ENCODE measurements at regions not wholly inside any gene's neighbourhood (a gene's known extent, or its start where the extent isn't known, plus 50 kb on each side); places are given as distances from the start of the nearest gene placed in this dataset.
A peak's percentile ranks its signal among the peaks of the same experiment; 100 is the strongest.
"Not testable (repeated sequence)": the region's sequence is repeated elsewhere in the genome, so short reads cannot be mapped to it uniquely, and the experiment has no call there.

DNA sequence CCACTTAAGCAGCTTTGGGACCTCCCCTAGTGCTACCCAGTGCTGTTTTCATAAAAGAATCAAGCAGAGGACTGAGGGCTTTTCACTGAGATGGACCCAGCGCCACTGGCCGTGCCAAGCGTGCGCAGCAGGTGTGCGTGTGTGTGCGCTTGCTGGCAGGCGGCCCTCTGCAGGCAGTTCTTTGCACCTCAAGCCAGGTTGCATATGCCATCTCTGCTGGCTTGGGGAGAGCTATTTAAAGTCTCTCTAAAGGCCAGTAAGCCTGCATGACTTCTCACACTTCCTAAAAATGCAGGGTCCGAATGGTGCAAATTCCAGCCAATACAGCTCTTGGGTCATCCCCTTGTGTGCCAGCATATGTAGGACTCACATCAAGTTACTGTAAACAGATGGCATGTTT lies 255.5 kb downstream of the RNF152 start:
- H3K9me3 Mint-ChIP-seq, result no peaks in the 10 kb centered on the region
- H3K4me3 Mint-ChIP-seq, result no peak overlapping the region
- no peaks in the 10 kb centered on the region for H3K36me3 Mint-ChIP-seq
- peaks cover 9% of the 10 kb centered on the region for H3K27me3 Mint-ChIP-seq
- no peak for DNase-seq
- H3K4me1 Mint-ChIP-seq, result no peaks in the 10 kb centered on the region
- CTCF ChIA-PET, result interaction anchor here (6.2 kb wide), 1 partner anchor 493 kb away, joined by 69 read pairs; no protein-coding TSS in a partner anchor
- no peak overlapping the region for H3K27ac Mint-ChIP-seq

GRCh38 chr18:61635901-61636528 lies 256.8 kb downstream of the RNF152 start:
- peaks cover 9% of the 10 kb centered on the region for H3K27me3 Mint-ChIP-seq
- no peaks in the 10 kb centered on the region for H3K4me1 Mint-ChIP-seq
- H3K9me3 Mint-ChIP-seq, result no peaks in the 10 kb centered on the region
- DNase-seq, result peak; percentile 56
- CTCF ChIA-PET, result interaction anchor here (0.6 to 6.2 kb wide), 7 partner anchors 11 to 501 kb away, joined by 3 to 69 read pairs (median 3); no protein-coding TSS in a partner anchor
- no peak overlapping the region for H3K27ac Mint-ChIP-seq
- no peak overlapping the region for H3K4me3 Mint-ChIP-seq
- H3K36me3 Mint-ChIP-seq, result no peaks in the 10 kb centered on the region

DNA sequence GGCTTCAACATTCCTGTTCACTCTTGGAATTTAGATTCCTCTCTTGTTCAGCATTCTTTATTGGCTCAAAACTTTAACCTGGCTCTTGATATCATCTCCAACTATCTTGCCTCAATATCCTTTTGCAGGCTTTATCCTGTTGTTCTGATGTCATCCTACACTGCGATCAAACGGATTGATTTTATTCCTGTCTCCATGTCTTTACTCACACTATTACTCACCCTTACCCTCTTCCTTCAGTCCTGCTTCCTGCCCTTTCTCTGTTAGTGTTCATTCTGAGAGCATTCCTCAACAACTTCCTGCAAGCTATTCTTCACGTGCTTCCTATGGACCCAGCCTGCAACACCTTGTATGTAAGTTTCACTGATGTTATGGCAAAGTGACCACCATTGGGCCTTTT lies 264.7 kb downstream of the RNF152 start:
- no peak for DNase-seq
- CTCF ChIA-PET, result no interaction called here
- Mint-ChIP-seq H3K9me3 (no peaks in the 10 kb centered on the region), H3K27me3 (peaks cover 4% of the 10 kb centered on the region), H3K27ac (no peak overlapping the region), H3K4me3 (no peak overlapping the region), H3K4me1 (no peaks in the 10 kb centered on the region), H3K36me3 (no peaks in the 10 kb centered on the region)

DNA sequence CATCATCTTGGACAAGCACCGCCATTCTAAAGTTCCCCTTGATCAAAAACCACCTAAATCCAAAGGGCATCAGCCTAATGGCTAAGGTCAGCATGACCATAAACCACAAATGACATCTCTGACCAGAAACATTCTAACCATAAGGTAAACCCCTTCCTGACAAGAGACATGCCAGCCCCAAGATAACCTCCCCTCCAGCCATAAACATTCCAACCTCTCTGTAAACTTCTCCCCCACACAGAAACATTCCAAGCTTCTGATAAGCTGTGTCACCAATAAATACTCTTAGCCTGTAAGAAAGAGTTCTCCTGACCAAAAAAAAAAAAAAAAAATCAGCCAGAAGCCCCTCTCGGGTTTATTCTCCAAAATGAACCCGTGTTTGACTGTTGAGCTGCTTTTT lies 268.2 kb downstream of the RNF152 start:
- H3K36me3 Mint-ChIP-seq, DNase-seq, H3K4me1 Mint-ChIP-seq, H3K27ac Mint-ChIP-seq, H3K9me3 Mint-ChIP-seq, H3K4me3 Mint-ChIP-seq, H3K27me3 Mint-ChIP-seq: not testable (repeated sequence)
- CTCF ChIA-PET, result interaction anchor here (0.6 kb wide), 1 partner anchor 506 kb away, joined by 3 read pairs; no protein-coding TSS in a partner anchor

- CTCF ChIA-PET, result no interaction called here
- Mint-ChIP-seq H3K9me3 (no peaks in the 10 kb centered on the region), H3K27ac (no peak overlapping the region), H3K27me3 (peaks cover 5% of the 10 kb centered on the region), H3K36me3 (no peaks in the 10 kb centered on the region), H3K4me3 (no peak overlapping the region), H3K4me1 (no peaks in the 10 kb centered on the region)
- DNase-seq, result no peak
Observed at GRCh38 chr18:61619783-61620182, 273.0 kb downstream of the RNF152 start.

DNA sequence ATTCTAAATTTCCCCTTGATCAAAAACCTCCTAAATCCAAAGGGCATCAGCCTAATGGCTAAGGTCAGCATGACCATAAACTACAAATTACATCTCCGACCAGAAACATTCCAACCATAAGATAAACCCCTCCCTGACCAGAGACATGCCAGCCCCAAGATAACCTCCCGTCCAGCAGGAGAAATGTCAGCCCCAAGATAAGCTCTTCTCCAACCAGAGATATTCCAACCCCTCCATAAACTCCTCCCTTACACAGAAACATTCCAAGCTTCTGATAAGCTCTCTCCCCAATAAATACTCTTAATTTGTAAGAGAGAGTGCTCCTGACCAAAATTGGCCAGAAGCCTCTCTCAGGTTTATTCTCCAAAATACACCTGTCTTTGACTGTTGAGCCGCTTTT lies 274.0 kb downstream of the RNF152 start:
- Mint-ChIP-seq H3K4me3 (no peak overlapping the region), H3K4me1 (no peaks in the 10 kb centered on the region), H3K27me3 (peaks cover 5% of the 10 kb centered on the region), H3K36me3 (no peaks in the 10 kb centered on the region), H3K9me3 (no peaks in the 10 kb centered on the region), H3K27ac (no peak overlapping the region)
- CTCF ChIA-PET, result no interaction called here
- DNase-seq, result no peak

- Mint-ChIP-seq H3K27ac (no peak overlapping the region), H3K4me3 (no peak overlapping the region), H3K27me3 (peaks cover 9% of the 10 kb centered on the region), H3K4me1 (no peaks in the 10 kb centered on the region), H3K9me3 (no peaks in the 10 kb centered on the region), H3K36me3 (no peaks in the 10 kb centered on the region)
- DNase-seq, result no peak
- CTCF ChIA-PET, result no interaction called here
Observed at GRCh38 chr18:61616111-61616610, 276.6 kb downstream of the RNF152 start.

- CTCF ChIA-PET, result no interaction called here
- Mint-ChIP-seq H3K36me3 (no peaks in the 10 kb centered on the region), H3K9me3 (no peaks in the 10 kb centered on the region), H3K4me3 (no peak overlapping the region), H3K4me1 (no peaks in the 10 kb centered on the region), H3K27ac (no peak overlapping the region), H3K27me3 (peaks cover 4% of the 10 kb centered on the region)
- no peak for DNase-seq
Observed at GRCh38 chr18:61612517-61612916, 279.3 kb downstream of the CDH20 start.

GRCh38 chr18:61609131-61609530 lies 275.9 kb downstream of the CDH20 start:
- DNase-seq, result no peak
- H3K9me3 Mint-ChIP-seq, result no peaks in the 10 kb centered on the region
- H3K4me1 Mint-ChIP-seq, result no peaks in the 10 kb centered on the region
- peaks cover 19% of the 10 kb centered on the region for H3K27me3 Mint-ChIP-seq
- CTCF ChIA-PET, result no interaction called here
- no peak overlapping the region for H3K4me3 Mint-ChIP-seq
- no peak overlapping the region for H3K27ac Mint-ChIP-seq
- no peaks in the 10 kb centered on the region for H3K36me3 Mint-ChIP-seq

- peaks cover 23% of the 10 kb centered on the region for H3K27me3 Mint-ChIP-seq
Observed at GRCh38 chr18:61608316-61608715, 275.1 kb downstream of the CDH20 start.

DNA sequence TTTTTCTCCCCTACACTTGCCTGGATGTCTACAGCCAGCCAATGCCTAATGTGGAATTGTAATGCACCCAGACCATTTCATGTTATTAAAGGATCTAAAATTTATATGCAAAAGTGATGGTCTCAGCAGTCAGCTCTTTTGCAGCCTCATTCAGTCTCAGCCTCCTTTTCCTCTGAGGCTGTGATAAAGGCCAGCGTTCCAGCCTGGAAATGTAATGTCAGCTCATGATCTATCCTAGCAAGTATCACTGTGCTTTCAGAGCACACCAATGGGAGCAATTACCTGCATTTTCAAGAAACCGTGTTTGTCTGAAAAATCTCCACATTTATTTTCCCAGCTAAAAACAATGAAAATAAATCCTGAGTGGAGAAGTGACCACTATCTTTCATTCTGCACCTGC lies 274.6 kb downstream of the CDH20 start:
- Mint-ChIP-seq H3K4me1 (no peaks in the 10 kb centered on the region), H3K27me3 (peaks cover 25% of the 10 kb centered on the region), H3K27ac (no peak overlapping the region), H3K9me3 (no peaks in the 10 kb centered on the region), H3K4me3 (no peak overlapping the region), H3K36me3 (no peaks in the 10 kb centered on the region)
- no peak for DNase-seq
- CTCF ChIA-PET, result no interaction called here

More at GRCh38 chr18:61608316-61608715, 275.1 kb downstream of the CDH20 start:
- Mint-ChIP-seq H3K27ac (no peak overlapping the region), H3K4me1 (no peaks in the 10 kb centered on the region), H3K9me3 (no peaks in the 10 kb centered on the region), H3K36me3 (no peaks in the 10 kb centered on the region), H3K4me3 (no peak overlapping the region)
- CTCF ChIA-PET, result no interaction called here
- no peak for DNase-seq

GRCh38 chr18:61606759-61607158 lies 273.5 kb downstream of the CDH20 start:
- Mint-ChIP-seq H3K9me3 (no peaks in the 10 kb centered on the region), H3K4me1 (no peaks in the 10 kb centered on the region), H3K27ac (no peak overlapping the region), H3K4me3 (no peak overlapping the region), H3K36me3 (no peaks in the 10 kb centered on the region), H3K27me3 (peaks cover 24% of the 10 kb centered on the region)
- DNase-seq, result no peak
- CTCF ChIA-PET, result no interaction called here

DNA sequence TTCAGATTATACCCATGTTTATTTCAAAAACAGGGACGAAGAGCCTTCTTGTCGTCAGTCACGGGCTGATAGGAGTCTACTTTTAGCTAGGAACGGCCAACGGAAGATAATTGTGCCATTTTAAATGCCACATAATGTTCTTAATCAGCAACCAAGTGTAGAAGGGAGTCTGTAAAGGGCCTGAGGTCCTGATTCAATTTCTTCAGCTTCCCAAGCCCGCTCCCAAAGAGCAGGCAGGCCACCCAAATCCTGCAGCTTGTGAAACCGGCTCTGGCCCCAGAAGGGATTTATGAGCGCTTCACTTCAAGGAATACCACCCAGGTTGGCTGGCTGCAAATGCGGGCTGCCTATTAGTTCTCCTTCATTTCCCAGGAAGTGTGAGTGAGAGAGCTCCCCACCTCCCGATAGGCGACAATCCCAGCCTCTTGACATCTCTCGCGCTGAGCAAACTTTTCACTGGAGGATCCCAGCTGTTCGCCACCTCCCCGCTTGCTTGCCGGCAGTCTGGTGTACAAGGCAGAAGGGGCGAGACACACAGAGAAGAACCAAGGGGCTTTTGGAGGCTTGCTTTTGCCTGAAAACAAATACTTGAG lies 272.9 kb downstream of the CDH20 start:
- CTCF ChIA-PET, result no interaction called here
- DNase-seq, result no peak
- Mint-ChIP-seq H3K9me3 (no peaks in the 10 kb centered on the region), H3K27ac (no peak overlapping the region), H3K4me1 (no peaks in the 10 kb centered on the region), H3K36me3 (no peaks in the 10 kb centered on the region), H3K27me3 (peaks cover 20% of the 10 kb centered on the region), H3K4me3 (no peak overlapping the region)

DNA sequence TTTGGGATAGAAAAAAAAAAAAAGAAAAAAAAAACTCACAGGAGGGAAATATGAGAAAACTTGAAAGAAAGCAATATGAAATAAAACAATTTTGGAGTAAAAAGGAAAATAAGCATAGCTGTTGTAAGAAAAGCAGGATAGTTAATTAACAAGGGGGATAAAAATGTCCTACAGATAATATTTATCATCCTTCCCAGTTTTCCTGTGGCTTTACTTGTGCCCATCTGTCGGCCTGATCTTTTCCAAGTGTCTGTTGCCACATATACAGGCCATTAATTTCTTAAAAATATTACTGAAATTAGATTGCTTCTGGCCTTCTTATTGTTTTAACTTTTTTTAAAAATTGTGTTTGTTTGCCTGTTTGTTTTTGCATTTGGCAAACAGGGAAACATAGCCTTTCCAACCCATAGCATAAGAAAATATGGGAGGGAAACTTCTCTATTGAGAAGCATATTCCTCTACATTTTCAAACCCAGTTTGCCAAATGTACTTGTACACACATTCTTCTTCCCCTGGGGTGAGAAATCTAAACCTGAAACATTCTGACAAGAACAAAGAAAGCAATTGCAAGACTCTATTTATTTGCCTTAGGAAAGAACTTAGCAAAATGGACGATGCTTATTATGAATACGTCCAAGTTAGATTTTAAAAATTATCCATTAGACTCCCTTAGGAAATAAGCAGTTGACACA lies 272.3 kb downstream of the CDH20 start:
- H3K27me3 Mint-ChIP-seq, result peaks cover 20% of the 10 kb centered on the region
- CTCF ChIA-PET, result no interaction called here
- H3K36me3 Mint-ChIP-seq, result no peaks in the 10 kb centered on the region
- no peaks in the 10 kb centered on the region for H3K9me3 Mint-ChIP-seq
- H3K4me3 Mint-ChIP-seq, result no peak overlapping the region
- no peak overlapping the region for H3K27ac Mint-ChIP-seq
- no peak for DNase-seq
- no peaks in the 10 kb centered on the region for H3K4me1 Mint-ChIP-seq

All from activated naive CD4-positive, alpha-beta T cell treated with anti-CD3 and anti-CD28 coated beads, Interleukin-2, amount 10 ng/mL, durations not matched to agents 7 days and 5 days (primary cell).